DMS53 (cell line): ENCODE measurements at regions not wholly inside any gene's neighbourhood (a gene's known extent, or its start where the extent isn't known, plus 50 kb on each side); places are given as distances from the start of the nearest gene placed in this dataset.

Experiments
- DNase-seq: peaks from one replicate; lab custom pipeline; 2025; lab: John Stamatoyannopoulos, UW

DNA sequence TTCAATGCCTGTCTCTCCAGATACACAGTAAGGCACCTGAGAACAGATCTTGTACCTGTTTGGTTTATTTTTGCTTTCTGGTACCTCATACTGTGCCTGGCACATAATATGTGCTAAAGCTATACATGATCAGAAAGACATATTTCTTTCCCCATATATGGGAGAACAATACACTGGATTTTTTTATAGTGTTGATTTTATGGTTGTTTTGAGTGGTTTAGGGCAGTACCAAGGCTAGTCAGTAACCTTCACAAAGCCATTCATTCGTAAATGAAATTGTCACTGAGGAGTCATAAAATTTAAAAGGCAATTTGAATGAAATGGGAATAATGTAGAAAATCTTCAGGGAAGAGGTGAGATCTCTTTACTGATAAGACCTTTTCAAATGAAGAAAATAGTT lies 810.2 kb downstream of the TUSC7 start:
- no peak for DNase-seq

DNA sequence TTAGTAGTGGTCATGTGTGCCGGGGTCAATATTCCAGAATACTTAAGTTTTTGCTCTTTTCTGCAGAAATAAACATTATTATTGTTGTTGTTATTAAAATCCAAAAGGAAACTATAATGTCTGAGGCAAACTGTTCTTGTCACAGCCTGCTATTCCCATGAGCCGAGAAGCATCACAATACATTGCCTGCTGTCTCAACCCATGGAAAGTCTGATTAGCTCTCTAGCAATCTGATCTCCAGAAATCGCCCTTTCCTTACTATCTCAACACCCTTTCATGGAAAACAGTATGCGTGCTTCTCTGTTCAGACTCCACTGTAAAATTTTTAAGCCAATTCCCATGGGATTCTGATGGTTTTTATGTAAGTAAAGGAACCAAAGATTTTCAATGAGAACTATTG lies 811.0 kb downstream of the TUSC7 start:
- DNase-seq, result no peak

DNA sequence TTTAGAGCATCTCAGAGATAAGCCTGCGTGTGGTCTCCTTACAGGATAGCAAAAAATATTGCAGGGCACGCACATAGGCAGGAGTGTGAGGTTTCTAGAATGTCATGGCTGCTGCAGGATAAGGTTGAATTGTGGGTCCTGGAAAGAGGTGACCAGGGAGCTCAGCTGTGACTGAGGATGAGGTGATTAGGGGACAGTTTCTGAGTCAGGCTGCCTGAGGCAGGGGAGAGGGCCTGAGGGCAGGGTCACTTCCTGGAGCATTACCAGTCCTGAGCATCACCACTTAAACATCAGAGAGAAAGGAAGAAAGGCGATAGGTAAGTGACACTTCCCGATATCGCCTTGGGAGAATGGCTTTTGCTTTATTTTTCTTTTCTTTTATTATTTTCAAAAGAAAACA lies 813.8 kb downstream of the TUSC7 start:
- DNase-seq, result peak; percentile 41

DNA sequence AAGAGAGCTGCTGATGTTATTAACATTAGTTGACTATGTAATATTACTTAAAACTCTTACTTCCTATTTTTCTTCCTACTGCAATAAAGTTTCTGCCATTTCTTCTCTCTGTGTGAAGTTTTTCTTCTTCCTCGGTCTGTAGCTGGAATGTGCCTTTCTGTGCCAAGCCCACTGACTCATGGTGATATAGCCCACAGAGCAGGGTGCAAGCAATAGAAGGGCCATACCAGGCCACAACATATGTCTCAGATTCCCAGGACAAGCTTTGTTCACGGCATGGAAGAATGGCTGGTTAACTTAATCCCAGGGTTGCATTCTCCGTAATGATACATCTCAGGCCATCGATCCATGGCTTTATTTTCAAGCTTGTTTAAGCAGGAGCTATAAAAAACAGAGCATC lies 815.3 kb downstream of the TUSC7 start:
- no peak for DNase-seq

DNA sequence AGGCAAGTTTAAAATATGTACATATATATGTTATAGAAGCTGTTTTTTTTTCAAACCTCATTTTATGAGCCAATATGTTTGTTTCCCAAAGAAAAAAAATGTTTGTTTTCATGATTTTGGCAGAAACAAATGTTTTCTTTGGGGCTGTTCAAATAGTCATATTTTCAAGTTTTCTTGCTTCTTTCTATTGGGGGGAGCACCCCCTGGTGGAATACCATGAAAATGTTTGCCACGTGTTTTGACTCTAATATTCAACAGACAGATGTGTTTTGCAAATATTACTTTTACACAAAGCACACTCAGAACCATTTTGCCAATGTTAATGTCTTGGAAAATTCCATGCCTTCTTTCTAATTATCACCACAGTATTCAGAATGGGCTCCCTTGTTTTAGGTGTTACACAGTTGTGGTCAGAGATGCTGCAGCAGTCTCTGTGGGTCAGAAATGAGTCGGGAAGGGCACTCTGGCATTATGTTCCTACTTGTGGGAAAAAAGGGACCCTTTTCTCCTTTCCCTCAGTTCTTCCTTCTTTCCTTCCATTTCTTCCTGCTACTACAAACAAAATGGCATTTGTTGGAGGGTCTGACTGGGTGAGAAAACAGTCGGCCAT lies 817.0 kb downstream of the TUSC7 start:
- DNase-seq, result peak; percentile 53

DNA sequence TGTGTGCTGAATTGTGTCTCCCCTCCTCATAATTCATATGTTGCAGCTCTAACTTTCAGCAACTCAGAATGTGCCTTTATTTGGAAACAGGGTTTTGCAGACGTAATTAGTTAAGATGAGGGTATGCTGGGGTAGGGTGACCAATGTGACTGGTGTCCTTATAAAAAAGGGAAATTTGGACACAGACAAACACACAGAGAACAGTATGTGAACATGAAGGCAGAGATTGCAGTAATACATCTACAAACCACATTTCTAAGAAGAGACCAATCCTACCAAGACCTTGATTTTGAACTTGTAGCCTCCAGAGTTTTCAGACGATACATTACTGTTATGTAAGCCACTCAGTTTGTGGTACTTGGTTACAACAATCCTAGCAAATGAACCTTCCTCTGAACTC lies 817.8 kb downstream of the TUSC7 start:
- DNase-seq, result no peak

DNA sequence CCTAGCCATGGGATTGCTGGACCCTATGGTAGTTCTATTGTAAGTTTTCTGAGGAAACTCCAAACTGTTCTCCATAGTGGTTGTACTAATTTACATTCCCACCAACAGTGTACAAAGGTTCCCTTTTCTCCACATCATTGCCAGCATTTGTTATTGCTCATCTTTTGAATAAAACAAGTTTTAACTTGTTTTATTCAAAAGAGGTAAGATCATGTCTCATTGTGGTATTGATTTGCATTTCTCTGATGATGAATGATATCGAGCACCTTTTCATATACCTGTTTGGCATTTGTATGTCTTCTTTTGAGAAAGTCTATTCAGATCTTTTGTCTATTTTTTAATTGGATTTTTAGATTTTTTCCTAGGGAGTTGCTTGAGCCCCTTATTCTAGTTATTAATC lies 819.1 kb downstream of the TUSC7 start:
- no peak for DNase-seq

DNA sequence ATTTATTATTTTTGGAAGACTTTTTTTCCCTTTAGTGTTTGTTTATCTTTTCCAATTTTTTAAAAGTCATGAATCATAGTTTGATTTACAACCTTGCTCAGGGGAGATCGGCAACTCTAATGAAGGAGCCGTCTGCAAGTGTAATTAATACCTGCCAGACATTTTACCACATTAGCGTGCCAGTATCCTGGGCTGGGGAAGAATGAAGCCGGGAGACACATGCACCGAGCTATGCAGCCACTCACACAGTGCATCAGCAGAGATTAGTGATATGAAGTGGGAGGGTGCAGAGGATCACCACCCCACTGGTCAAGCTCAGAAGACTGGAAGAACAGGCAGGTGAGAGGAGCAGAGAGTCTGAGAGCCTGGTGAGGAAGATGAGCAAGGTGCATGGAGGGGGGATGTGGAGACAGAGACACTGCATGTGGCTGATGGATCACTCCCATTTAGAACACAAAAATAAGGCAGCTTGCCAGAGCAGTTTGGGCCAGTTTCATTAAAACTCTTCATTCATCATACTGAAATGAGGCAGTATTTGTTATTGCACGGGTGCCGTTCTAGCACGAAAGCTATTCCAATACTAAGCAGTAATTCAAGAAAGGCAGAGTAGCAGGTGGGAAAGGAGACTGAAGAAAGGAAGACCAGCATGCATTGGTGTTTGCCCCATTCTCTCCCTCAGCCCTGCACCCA lies 821.6 kb downstream of the TUSC7 start:
- no peak for DNase-seq

DNA sequence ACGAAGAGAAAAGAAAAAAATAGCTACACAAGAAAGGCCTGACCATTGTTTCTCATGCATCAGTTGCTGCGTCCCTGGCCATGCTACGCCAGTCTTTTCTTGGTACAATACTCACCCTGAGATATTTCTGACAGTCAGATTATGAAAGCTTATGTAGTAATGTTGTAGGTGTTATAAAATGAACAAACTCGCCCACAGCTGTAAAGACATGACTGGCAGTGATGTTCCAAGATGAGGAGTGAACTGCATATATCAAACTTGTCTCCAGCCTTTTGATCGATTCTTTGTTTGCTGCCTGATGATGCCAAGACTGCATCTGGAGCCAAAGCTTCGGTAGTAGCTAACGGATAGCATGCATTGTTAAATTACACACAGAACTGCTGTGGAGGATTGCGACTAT lies 822.7 kb downstream of the TUSC7 start:
- DNase-seq, result no peak

DNA sequence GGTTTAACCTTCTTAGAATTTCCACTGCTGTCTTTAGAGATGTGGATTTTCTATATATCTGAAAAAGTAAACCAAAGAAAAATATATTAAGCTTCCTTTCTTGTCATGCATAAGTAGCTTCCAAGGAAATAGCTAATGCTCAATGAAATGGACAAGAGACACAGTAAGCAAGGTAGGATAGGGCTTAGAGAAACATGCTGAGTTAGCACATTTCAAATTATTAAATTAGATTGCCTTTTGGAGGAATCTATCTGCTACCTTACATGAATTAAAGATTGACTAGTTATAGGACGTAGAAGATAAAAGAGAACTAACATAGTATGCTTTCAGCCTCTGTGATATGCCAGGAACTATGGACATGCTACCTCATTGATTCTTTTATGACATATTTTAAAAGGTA lies 824.6 kb downstream of the TUSC7 start:
- DNase-seq, result no peak

DNA sequence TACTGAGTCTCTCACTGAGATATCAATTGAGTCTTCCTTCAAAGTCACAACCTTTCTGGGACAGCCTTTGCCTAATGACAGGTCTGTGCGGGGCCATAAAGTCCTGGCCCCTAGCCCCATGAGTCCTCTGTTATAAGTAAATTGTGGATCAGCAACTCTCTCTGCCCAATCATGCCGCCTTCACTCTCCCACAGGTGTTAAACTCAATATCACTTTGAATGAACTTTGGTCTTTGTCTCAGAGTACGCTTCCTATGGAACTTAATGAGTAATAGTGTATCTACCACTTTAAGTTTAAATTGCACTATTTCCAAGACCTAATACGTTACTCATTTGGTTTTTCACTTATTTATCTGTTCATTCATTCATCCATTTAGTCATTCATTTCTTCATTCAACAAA lies 826.4 kb downstream of the TUSC7 start:
- no peak for DNase-seq

DNA sequence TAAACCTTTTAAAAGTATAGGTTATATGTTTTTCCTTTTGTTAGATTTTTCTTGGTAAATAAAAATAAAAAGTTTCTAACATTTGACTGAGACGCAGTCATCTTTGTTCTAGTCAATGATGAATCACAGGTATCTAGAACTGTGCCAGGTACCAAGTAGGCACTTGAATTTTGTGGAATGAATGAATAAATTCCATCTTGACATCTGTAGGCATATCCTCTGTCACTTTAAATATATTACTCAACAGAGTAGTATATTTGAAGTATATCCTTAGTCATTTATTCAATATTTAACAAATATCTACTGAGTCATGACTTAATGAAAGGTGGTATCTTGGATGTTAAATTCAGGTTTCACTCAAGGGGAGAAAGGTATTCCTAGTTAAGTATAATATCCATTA lies 828.4 kb downstream of the TUSC7 start:
- DNase-seq, result peak; percentile 15

DNA sequence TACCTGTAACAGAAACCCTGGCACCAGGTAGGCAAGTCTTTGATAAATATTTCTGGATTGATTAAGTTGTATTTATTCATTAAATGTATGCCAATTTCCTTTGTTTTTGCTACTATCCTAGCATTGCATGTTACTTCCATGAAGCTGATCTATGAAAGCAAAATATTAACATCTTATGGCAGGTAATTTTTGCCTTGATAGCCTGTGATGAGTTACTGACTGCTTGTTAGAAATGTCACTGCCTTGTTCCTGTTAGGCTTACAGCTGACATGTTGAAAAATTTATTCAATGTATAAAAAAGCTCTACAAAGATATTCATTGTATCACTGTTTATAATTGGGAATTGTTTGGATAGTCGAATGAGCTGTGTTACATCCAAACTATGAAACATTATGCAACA lies 830.1 kb downstream of the TUSC7 start:
- DNase-seq, result no peak

DNA sequence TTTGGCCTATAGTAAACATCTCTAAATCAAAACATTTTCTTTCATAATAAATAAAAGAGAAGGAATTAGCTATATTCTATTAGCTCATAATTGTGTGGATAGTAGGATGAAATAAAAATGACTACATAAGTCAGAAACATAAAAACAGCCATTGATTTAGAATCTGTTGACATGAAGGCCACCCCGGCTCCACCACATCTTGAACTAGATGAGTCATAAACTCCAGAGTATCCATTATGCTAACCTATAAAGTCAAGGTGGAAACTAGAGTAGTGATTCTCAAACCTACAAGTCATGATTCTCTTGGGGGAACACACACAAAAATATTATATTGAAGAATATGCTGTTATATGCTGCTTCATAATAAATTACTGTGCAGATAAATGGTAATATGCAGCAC lies 831.0 kb downstream of the TUSC7 start:
- peak; percentile 55 for DNase-seq

DNA sequence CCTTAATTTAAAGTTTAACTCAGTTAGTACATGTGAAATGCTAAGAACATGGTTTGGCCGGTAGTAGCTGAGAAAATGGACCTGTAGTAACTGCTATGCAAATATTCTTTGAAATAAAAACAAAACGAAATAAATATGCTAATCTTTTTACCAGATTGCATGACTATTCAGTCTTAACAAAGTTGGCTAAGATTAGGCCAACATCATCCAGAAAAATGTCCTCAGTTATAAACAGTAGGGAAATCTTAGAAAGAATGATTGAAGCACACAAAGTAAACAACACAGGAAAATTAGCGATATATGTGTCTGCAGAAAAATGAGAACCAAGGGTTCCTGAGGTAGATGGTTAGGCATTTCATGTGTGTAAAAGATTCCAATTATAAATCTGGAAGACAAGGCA lies 832.1 kb downstream of the TUSC7 start:
- no peak for DNase-seq

DNA sequence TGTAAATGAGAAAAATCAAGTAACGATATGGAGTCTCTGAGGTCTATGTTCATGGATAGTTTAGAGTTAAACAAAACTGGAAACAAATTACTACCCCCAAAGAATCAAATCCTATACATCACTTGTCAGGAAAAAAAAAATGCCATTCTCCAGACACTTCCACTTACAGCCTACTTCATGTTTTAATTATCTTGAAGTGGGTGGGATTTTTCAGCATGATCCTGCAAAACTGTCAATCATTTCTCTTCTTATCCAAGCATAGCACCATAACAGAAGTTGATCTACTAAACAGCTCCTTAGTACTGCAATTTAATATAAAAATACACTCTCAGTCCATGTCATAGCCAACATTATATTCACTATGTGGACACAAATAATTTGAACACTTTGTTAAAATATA lies 833.9 kb downstream of the TUSC7 start:
- no peak for DNase-seq

DNA sequence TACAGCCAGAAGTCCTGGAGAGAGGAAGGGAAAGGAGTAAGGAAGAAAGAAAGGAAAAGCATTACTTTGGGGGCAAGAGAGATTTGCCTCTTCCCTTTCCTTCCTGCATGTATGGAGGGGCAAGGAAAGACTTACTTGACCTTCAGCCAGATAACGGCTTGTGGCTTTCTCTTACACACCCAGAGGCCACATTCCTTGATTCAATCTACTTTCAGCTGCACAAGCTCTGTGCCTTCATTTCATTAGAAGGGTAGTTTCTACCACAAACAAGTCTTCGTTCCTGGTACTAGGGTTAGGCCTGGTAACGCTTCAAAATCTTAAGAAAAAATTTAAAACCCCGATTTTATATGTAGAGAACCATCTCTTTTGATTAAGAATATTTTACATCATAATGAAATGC lies 835.9 kb downstream of the TUSC7 start:
- no peak for DNase-seq

DNA sequence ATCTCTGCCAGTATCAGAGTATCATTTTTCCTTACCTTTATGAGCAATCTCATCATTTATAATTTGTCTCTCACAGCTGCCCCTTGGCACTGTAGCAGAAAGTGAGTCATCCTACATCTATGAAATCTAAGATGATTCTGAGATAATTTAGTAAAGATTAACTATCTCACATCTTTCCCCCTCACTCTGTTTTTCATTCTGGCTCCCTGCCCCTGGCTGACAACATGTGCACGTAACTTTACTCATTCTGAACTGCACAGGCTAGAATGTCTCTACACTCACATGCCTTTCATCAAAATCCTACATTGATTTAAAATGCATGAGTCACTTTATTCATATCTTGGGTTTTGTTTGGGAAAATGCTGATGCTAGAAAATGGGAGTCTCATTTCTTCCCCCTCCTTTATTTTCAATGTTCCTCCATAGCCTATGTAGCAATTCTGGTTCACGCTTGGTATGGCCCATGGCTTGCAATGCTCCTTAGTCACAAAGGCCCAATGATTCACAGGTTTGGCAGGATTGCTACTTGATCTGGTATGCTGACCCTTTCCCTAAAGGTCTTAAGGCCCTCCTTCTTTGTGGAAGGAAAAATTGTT lies 838.5 kb downstream of the TUSC7 start:
- peak; percentile 31 for DNase-seq

DNA sequence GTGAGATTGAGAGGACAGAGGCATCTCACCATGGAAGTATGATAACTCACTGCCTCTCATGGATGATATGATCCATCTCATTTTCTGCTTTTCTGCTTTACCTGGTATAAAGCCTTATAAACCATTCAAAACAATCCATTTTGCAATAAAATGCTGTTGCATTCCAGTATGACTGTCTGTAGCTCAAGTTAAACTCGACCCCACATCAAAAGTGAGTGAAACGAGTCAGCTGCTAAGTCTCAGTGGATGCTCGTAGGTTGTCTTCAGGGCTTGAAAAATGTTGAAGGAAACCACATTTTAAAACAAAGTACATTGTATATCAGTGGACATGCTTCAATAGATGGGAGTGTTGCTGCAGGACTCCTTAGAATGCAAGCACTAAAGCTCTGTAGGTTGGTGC lies 839.0 kb downstream of the TUSC7 start:
- DNase-seq, result no peak

DNA sequence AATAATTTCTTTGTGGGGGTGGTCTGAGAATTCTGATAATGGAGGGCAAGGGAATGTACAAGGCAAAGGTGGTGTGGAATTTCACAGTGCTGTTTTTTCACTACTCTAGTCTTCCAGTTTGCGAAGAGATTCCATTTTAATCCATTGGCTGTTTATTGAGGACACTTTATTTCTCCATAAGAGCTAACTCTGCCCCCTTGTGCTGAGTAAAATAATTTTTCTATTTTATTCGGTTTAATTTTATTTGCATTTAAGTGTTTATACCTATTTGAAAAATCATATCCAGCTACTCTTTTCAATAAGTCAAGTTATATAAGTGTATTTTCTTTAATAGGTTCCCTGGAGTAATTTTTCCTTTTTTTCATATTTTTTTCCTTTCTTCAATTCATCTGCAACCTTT lies 840.1 kb downstream of the TUSC7 start:
- DNase-seq, result peak; percentile 2

DNA sequence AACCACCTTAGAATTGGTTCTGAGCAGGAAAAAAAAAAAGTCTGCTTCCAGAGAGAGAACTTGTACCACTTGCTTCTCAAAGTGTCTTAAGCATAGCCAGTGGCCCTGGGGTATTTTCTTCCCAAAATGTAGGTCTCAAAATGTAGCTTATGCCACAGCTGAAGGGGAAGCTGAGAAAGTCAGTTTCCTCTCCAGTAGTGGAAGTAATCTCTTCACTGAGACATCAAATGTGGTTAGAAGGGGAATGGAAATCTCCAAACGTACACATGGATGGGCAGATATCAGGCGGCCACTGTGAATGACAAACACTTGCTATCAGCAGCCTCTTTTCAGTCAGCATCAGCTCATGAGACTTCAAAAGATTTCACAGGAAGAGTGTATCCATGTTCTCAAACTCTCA lies 841.2 kb downstream of the TUSC7 start:
- no peak for DNase-seq

DNA sequence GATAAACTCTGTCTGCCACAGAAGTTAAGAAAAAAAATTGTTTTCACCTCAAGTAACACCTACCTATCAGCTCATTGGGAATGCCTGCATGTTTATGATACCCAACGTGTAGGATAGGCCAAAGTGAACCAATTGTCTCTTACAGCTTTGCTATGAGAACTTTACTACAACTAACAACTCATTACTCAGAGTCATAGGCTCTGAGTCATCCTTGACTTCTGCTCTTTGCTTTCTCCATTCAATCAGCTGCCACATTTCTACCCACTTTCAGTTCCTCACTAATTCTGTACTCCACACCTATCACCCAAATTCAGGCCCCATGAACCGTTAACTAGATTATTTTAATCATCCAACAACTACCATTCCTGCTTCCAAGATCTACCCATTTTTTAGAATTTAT lies 843.9 kb downstream of the TUSC7 start:
- DNase-seq, result peak; percentile 8

DNA sequence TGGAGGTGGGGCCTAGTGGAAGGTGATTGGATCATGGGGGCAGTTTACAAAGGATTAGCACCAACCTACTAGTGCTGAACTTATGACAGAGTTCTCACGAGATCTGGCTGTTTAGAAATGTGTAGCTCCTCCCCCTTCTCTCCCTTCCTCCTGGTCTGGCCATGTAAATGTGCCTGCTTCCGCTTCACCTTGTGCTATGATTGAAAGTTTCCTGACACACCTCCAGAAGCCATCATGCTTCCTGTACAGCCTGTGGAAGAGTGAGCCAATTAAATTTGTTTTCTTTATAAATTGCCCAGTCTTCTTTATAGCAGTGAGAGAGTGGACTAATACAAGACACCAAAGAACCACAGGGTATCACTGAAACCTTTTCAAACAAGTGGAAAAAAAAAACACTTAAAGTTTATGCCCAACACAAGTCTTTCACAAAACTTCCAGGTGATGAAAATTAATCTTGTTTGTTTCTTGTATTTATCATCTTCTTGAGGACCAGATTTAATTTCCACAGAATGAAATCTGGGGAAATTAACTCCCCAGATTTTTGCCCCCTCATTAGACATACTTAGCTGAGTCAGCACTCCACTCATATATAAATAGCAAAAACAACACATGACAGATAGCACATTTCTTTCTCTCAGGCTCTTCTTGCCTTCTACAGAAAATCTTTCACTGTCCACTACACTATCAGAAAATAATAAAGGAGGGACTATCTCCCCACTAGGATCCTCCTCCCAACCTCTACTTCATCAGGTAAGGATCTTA lies 847.2 kb downstream of the TUSC7 start:
- no peak for DNase-seq
